Stromal cell of bone marrow (primary cell): ENCODE measurements at regions not wholly inside any gene's neighbourhood (a gene's known extent, or its start where the extent isn't known, plus 50 kb on each side); places are given as distances from the start of the nearest gene placed in this dataset.

Experiments
- DNase-seq: peaks from one replicate; pipeline ENCODE4 v3.0.0-alpha.2; 2012; ENCODE audit warnings: low read depth

DNA sequence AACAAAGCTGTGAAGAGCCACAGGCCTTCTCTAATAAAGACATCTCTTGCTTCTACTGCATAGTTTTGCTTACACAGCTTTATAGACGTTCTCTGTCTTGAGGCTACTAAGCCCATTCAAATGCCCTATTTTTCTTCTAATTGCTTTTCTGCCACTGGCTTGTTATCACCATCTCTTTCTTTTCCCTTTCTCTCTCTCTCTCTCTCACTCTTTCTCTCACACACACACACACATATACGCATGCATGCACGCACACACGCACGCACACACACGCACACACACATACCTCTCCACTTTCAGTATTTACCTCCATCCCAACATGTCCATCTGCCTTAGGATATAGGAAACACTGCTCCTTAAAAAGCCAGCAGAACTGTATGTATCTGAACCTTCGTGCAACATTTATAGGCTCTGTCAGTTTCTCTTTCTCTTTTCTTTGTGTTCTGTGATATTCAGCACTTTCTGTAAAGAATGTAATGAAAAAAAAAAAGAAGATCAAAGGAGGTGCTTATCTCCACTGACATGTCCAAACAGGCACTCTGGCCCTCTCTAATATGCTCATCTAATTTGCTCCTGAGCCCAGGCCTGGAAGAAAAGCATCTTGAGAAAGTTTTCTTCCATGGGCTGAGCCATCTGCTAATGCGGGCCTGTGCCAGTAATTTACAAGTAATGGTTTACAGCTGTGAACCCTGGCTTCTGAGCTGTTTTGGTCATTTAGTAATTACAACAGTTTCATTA, 1046.7 kb upstream of the MAP3K7 start:
- DNase-seq = no peak

DNA sequence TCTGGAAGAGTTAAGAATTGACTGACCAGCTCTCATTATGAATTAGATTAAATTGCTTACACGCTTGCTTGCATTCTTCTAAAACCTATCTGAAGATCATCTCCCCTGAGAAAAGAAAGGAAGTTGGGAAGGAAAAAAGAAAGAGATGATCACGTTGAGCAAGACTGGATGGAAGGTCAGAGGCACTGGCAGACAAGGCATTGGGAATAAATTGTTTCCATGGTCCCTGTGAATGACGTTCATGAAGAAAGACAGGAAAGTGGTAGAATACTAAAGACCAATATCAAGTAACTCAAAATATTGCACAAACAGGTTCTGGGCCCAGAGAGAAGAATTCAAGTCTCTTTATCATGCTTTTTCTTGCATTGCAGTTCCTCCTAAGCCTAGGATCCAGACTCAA, 1045.4 kb upstream of the MAP3K7 start:
- DNase-seq = no peak

DNA sequence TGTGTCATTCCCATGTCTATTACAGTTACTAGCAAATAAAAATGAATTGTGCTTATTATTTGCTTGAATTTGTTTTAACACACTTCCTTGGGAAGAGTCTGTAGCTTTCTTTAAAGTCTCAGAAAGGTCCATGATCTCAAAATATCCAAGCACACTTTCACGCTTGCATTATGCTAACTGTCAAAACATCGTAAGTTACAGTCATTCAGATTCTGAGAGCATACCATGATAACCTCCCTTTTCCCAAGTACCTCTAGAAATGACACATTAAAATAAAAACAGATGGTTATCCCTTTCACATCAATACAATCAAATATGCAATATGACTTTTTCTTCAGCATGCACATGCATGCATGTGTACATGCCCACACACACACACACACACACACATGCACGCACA, 1044.4 kb upstream of the MAP3K7 start:
- no peak for DNase-seq

DNA sequence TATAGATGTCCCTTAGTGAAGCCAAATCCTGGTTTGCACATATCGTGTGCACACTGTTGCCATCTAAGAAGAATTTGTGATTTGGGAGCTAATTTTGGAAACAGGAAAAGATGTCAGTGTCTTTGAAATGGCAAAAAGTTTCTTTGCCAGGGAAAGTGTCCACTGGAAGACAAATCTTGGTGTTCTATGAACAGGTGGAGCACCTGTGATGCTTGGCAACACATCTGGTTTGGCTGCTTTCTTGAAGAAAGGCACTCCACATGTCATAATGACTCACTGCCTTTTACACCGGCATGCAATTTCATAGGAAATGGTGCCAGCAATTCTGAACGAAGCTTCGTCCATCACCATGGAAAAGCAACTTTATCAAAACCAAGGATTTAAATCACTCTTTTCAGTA, 1040.0 kb upstream of the MAP3K7 start:
- DNase-seq = no peak

DNA sequence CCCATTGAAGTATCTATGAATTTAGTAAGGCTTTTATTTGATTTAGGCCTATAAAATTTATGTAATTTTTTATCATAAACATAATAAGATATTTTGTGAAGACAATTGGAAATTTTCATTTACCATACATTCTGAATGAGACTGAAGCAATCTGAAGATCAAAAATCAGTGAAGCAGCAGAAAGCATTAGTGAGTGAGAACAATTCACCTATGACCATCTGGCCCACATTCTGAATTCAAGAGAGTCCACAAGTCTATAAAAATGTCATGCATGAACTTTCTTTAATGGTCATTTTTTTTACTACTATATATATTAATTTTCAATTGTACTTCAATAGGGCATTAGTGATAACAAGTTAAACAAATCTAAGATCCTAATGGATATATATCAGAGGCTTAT, 1026.6 kb upstream of the MAP3K7 start:
- DNase-seq = no peak

DNA sequence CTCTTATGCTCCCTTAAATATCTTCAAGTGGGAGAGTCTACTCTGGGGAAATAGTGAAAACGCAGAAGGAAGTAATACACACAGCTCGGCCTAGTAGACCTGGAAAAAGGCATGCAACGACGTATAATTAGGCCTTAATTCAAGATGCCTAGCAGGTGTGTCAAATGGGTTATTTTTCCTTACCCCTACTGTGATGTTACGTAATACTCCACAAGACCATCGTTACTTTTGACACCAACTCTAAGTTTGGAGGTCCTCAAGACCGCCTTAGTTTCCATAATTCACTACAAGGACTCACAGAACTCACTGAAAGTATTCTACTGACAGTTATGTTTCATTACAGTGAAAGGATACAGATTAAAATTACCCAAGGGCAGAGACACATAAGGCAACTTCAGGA, 1024.3 kb upstream of the MAP3K7 start:
- no peak for DNase-seq

DNA sequence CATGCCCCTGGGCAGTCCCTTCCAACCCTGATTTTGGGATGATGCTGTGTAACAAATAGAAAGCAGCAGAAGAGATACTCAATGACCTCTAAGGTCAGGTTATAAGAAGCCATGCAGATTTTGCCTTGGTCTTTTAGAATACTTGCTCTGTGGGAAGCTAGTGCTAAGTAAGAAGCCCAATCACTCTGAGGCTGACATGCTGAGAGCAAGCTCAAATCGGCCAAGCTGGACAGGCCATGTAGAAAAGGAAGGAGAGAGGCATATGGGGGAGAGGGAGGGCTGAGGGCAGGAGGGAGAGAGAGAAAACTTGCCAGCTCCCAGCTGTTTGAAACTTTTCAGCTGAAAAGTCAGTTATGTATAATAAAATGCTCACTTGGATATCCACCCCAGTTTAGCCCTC, 1021.6 kb upstream of the MAP3K7 start:
- no peak for DNase-seq

DNA sequence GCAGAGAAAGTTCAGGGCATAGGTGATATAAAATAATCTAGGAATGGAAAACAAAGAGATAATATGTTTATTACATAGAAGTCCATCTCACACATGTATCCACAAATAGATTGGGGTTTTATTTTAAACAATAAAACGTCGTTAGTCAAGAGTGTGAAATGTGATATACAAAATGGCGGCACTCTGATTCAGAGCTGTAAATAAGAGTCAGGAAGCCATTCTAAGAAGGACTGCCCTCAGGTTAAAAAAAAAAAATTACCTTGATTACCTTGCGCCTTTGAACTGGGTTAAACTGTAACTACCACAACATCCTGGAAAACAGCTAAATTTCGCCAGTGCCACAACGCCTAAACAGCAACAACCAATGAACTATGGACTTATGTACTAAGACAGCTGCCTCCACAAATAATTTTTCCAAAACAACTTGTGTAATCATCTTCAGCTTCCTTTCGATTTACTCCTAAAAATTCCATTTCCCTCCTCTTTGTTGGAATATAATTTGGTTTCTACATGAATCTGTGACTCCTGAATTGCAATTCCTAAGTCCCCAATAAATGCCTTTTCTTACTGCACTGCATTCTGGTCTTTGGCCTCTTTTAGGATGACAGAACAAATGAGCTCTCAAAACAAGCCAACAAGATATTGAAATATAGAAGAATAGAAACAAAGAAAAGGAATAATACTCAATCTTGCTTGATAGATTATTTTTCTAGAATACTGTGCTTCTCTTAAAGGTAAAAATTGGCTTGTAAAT, 1019.5 kb upstream of the MAP3K7 start:
- no peak for DNase-seq

DNA sequence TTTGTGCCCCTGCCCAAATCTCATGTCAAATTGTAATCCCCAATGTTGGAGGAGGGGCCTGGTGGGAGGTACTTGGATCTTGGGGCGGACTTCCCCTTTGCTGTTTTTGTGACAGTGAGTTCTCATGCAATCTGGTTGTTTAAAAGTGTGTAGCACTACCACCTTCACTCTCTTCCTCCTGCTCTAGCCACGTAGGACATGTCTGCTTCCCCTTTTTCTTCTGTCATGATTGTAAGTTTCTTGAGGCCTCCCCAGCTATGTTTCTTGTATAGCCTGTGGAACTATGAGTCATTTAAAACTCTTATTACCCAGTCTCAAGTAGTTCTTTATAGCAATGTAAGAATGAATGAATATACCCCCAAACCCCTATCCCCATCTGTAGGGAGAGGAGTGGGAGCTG, 1013.7 kb upstream of the MAP3K7 start:
- no peak for DNase-seq

DNA sequence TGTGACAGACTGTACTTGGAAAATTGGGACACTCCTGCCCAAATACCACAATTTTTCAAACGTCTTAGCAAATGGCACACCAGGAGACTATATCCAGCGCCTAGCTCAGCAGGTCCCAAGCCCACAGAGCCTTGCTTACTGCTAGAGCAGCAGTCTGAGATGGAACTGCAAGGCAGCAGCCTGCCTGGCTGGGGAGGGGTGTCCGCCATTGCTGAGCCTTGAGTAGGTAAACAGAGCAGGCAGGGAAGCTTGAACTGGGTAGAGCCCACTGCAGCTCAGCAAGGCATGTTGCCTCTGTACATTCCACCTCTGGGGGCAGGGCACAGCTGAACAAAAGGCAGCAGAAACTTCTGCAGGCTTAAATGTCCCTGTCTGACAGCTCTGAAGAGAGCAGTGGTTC, 1003.3 kb upstream of the MAP3K7 start:
- no peak for DNase-seq

DNA sequence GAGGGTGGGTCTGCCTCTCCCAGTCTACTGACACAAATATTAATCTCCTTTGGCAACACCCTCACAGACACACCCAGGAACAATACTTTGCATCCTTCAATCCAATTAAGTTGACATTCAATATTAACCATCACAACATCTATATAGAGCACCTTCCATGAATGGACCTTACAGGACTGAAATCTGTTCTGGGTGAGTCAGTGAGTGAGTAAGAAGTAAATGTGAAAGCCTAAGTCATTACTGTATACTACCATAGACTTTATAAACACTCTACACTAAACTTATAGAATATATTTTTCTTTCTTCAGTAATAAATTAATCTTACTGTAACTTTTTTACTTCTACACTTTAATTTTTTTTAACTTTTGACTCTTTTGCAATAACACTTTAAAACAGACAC, 993.8 kb upstream of the MAP3K7 start:
- no peak for DNase-seq

DNA sequence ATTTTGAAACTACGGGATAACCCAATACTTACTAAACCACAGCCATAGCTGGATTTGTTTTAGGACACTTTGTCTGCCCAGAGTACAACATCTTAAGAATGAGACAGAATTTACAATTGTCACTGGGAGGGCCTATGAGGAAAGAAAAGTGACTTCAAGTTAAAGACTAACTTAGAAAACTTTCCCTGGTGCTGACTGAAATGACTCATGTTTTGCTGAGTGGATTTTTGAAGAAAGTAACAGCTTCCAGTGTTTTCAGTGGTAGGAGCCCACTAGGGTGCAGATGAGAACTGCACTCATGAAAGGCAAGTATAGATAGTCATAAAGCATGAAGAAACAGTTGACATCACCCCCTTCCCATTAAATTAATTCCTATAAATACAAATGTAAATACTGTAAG, 988.2 kb upstream of the MAP3K7 start:
- no peak for DNase-seq

DNA sequence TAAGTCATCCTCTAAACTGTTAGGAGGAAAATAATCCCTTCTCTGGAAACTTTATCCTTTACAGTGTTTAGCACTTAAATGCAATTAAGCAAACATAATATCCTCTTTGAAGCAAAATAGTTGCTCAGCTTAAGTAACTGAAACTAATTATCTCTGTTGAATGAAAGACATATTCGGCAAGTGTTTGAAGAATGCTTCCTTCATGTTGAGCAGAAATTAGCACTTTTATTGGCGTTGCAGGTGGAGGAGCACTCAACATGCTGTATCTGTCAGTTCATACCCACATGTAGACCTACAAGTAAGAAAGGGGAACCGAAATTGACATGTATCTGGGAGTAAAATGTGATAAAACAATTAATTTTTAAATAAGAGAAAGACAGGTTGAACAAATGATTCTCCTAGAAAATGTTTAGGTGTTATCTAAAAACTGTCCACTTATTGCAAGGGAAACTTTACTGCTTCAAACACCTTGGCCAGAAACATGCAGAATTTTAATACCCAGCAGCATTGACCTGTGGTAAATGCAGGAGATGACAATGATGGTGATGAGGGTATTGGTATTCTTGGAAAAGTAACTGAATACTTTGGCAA, 987.0 kb upstream of the MAP3K7 start:
- no peak for DNase-seq

DNA sequence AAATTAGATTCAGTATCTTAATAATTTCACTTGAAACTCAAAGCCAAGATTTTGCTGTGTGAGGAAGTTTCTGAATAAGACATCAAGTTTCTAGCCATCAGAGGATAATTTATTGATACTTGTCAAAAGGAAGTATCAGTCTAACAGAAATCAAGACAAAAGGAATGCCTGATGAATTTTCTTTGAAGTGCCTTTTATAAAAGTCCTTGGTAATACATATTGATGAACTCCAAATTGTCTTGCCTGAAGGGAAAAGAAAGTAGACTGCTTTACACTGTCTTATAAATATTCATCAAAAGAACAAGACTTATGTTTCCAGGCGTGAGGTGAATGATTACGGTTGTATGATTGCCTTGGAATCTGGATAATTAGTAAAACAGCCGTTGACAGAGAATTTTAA, 986.0 kb upstream of the MAP3K7 start:
- no peak for DNase-seq

DNA sequence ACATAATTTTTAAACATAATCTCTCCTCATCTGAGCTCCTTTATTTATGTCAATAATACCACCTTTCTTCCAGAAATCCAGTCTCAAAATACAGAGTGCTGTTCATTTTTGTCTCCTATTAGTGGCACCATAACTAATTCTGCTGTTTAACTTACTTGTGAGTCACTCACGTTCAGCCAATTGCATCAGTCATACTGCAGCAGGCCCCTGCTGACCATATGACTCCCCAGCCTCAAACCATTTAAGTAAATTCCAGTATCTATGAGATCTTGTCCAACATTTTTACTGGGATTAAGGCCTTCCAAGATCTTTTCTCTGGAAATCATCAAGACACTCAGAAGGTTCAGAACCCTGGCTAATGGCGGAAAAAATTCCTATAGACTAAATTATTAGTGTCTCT, 982.2 kb upstream of the MAP3K7 start:
- no peak for DNase-seq

DNA sequence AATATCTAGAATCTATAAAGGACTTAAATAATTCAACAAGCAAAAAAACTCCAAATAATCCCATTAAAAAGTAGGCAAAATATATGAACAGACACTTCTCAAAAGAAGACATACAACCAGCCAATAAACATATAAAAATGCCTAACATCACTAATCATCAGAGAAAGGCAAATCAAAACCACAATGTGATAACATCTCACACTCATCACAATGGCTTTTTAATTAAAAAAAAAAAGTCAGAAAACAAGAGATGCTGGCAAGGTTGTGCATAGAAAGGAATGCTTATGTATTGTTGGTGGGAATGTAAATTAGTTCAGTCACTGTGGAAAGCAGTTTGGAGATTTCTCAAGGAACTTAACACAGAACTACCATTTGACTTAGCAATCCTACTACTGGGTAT, 979.6 kb upstream of the MAP3K7 start:
- DNase-seq = no peak

DNA sequence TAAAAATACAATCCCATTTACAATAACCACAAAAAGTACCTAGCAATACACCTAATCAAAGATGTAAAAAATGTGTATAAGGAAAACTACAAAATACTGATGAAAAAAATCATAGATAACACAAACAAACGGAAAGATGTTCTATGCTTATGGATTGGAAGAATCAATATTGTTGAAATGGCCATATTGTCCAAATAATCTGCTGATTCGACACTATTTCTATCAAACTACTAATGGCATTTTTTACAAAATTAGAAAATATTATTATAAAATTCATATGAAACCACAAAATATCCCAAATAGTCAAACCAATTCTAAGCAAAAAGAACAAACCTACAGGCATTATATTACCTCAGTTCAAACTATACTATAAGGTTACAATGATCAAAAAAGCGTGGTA, 978.3 kb upstream of the MAP3K7 start:
- no peak for DNase-seq

DNA sequence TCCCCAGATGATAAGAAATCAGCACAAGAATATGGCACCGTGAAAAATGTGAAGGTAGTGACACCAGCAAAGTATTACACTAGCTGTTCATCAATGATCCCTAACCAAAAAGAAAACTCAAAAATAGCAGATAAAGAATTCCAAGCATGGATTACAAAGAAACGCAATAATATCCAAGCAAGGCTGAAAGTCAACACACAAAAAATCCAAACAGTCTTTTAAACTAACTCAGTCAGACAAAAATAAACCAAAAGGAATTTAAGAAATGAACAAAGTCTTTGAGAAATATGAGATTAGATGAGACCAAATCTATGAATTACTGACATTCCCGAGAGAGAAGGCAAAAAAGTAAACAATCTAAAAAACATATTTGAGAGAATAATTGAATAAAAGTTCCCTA, 976.1 kb upstream of the MAP3K7 start:
- DNase-seq = no peak

DNA sequence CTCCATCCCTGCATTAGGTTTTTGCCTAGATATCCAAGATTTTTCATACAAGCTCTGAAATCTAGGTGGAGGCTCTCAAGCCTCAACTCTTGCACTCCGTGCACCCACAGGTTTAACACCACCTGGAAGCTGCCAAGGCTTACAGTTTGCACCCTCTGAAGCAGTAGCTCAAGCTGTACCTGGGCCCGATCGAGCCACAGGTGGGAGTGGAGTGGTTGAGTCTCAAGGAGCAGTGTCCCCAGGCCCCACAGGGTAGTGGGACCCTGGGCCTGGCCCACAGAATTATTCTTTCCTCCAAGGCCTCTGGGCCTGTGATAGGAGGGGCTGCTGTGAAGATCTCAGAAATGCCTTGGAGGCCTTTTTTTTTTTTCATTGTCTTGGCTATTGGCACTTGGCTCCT, 973.5 kb upstream of the MAP3K7 start:
- no peak for DNase-seq

DNA sequence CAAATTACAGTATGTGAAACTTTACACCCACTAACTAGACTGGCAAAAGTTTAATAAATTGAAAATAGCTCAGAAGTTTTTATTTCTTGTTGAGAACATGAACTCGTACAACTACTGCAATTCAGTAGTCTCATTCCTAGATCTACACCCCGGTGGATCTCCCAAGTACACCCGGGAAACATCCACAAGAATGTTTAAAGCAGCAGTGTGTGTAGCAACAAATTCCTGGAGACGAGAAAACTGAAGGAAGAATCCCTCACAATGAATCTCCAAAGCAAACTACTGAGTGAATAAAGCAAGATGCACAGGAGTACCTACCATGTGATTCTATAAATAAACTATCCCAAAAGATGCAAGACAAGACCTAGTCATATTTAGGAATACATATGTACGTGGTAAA, 954.0 kb upstream of the MAP3K7 start:
- DNase-seq = no peak

DNA sequence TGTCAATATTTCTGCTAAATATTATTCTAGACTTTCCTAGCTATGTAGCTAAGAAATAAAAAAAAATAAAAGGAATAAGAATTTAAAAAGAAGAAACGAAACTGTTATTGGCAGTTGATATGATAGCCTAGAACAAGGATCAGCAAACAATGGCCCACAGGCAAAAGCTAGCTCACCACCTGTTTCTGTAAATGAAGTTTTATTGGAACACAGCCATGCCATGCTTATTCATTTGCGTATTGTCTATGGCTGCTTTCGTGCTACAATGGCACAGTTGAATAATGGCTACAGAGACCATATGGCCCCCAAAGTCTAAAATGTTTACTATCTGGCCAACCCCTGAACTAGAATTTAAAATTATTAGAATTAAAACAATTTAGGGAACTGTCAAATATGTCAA, 952.6 kb upstream of the MAP3K7 start:
- DNase-seq = no peak

DNA sequence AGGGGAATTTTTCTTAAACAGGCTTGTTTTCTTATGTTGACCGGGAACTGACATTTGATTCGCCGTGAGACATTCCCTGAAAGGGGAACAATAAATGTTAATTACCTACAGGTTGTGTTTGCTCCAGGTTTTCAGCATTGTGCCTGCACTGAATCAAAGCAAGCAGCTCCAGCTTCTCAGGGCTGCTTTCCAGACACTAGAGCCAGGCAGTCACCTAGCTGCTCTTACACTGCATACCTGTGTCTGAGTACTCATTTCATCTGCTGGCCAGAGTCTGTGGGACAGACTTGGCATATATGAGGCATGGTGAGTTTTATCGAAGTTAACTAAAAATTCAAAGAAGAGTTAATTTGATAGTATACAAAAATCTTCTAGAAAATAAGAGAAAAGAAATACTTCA, 951.8 kb upstream of the MAP3K7 start:
- no peak for DNase-seq

DNA sequence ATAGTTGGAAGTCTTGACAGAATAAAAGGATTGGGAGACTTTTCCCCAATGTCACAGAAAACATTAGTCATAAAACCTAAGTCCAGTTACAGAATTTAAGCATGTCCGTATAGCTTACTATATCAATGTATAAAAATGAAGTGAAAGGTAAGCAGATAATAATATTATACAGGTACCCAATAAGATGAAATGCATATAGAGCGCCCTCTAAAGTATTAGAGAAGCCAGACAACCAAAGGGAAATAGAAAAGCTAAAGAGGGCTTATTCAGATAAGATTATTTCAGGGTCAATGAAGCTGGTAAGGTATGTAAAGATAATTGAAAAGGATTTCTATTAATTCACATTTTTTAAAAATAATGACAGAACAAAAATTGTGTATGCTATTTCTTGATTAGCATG, 947.7 kb upstream of the MAP3K7 start:
- no peak for DNase-seq

DNA sequence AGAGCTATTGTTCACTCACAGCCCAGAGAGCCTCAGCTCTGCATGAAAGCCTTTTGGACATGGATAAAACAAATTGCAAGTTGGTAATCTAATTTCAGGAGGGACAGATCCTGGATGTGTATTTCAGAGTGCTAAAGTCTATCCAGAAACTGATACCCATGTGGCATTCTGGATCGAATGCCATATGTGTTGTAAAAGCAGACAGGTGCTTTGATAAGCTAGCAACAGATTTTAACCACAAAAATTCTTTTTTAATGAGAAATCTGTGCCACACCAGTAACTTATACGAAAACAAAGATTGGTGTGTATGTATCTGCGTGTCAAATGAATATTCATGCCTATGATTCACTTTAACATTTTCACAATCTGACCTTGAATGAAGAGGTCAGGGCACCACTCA, 936.6 kb upstream of the MAP3K7 start:
- no peak for DNase-seq
